NCI-H82 treated with DMSO at 0.1 percent for 48 hours (cell line): ENCODE measurements at regions not wholly inside any gene's neighbourhood (a gene's known extent, or its start where the extent isn't known, plus 50 kb on each side); places are given as distances from the start of the nearest gene placed in this dataset.

Experiments
- DNase-seq: peaks from one replicate; lab custom pipeline; 2025; ENCODE audit not compliant: unreplicated experiment; lab: John Stamatoyannopoulos, UW

DNA sequence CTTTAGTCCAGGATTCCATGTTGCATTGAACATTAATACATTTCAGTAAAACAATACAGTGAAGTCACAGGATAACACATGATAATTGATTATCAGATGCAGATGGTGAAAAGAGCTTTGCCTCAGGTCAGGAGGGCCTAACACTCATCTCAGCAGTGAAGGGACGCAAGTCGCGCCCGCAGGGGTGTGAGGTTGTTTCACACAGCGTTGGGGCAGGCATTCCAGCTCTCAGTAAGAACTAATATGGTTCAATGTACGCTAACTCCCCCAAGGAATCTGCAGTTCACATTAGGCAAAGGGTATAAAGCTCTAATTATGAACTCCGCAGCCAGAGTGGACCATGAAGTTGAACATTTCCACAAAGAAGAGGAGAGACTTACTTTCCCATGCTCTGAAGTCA, 53.1 kb upstream of the ATL2 start:
- no peak for DNase-seq

DNA sequence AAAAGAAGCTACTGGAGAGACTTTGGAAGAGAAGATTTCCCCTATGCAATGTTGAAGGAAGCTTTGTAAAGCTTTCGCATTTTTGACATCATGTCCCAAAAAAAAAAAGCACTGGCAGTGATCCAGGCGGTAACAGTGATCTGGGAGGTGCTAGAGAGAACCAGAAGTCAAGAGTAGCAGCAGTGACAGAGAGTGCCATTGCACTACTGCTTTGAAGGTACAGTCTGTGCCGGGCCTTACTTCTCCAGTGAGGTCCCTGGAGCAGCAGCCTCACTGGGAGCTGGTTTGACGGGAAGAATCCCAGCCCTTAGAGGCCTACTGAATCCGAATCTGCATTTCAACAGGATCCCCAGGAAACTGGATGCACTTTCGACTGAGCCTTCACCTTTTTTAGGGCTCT, 50.9 kb upstream of the ATL2 start:
- no peak for DNase-seq

DNA sequence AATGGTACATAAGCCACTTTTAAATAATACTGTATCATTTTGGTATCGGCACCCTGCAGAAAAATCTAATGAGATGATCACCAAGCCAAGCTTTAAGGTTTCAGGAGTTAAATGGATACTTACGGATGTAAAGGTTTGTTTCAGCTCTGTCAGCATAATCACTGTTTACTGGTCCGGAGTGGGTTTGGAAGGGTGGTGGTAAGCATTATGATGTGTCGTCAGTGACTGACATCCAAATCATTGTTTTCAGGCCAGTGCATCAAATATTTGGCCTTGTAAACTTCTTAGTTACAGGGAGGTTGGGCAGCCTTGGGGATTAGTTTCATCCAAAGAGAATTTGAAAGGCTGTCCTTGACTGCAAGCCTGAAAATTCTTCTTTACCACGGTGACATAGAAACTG, 50.0 kb upstream of the ATL2 start:
- DNase-seq, result no peak
